Activated T-helper 17 cell treated with anti-CD3 and anti-CD28 coated beads, Interleukin-2, amount 50 U/mL, for 72 hours (primary cell): ENCODE measurements at regions not wholly inside any gene's neighbourhood (a gene's known extent, or its start where the extent isn't known, plus 50 kb on each side); places are given as distances from the start of the nearest gene placed in this dataset.
"Not testable (repeated sequence)": the region's sequence is repeated elsewhere in the genome, so short reads cannot be mapped to it uniquely, and the experiment has no call there.

Experiments
- ATAC-seq: fragments of 150-1000 bp; cut with Tn5 transposase; replicated peaks from 2 replicates; pipeline ENCODE4 v1.10.0; 2021; ENCODE audit warnings: mild to moderate bottlenecking, moderate library complexity
- H3K27ac Mint-ChIP-seq: one replicate; pipeline ENCODE4 v1.8.0; 2022; ENCODE audit warnings: mixed read lengths
- H3K27me3 Mint-ChIP-seq: one replicate; pipeline ENCODE4 v1.8.0; 2022; ENCODE audit warnings: mixed read lengths
- H3K36me3 Mint-ChIP-seq: one replicate; pipeline ENCODE4 v1.8.0; 2022; ENCODE audit warnings: low read depth, mild to moderate bottlenecking, mixed read lengths
- H3K4me1 Mint-ChIP-seq: one replicate; pipeline ENCODE4 v1.8.0; 2022; ENCODE audit warnings: mixed read lengths
- H3K4me3 Mint-ChIP-seq: one replicate; pipeline ENCODE4 v1.8.0; 2022; ENCODE audit warnings: mild to moderate bottlenecking, mixed read lengths
- H3K9me3 Mint-ChIP-seq: one replicate; pipeline ENCODE4 v1.8.0; 2022; ENCODE audit warnings: mixed read lengths

GRCh38 chr18:66873899-66874298, 270.0 kb upstream of the CDH19 start:
- H3K4me3 Mint-ChIP-seq, result no peak overlapping the region
- no peak overlapping the region for H3K27ac Mint-ChIP-seq
- no peaks in the 10 kb centered on the region for H3K4me1 Mint-ChIP-seq
- H3K27me3 Mint-ChIP-seq, result no peaks in the 10 kb centered on the region
- ATAC-seq, result no peak
- no peaks in the 10 kb centered on the region for H3K9me3 Mint-ChIP-seq
- no peaks in the 10 kb centered on the region for H3K36me3 Mint-ChIP-seq

GRCh38 chr18:66872277-66872676, 268.4 kb upstream of the CDH19 start:
- Mint-ChIP-seq H3K27ac (no peak overlapping the region), H3K4me1 (no peaks in the 10 kb centered on the region), H3K4me3 (no peak overlapping the region), H3K9me3 (no peaks in the 10 kb centered on the region), H3K27me3 (no peaks in the 10 kb centered on the region), H3K36me3 (no peaks in the 10 kb centered on the region)
- no peak for ATAC-seq

- Mint-ChIP-seq H3K4me3 (no peak overlapping the region), H3K27ac (no peak overlapping the region), H3K9me3 (no peaks in the 10 kb centered on the region), H3K4me1 (no peaks in the 10 kb centered on the region), H3K36me3 (no peaks in the 10 kb centered on the region), H3K27me3 (no peaks in the 10 kb centered on the region)
- ATAC-seq, result no peak
Observed at GRCh38 chr18:66867653-66868052, 263.8 kb upstream of the CDH19 start.

- H3K9me3 Mint-ChIP-seq, H3K4me3 Mint-ChIP-seq, H3K4me1 Mint-ChIP-seq, H3K36me3 Mint-ChIP-seq, H3K27me3 Mint-ChIP-seq, ATAC-seq, H3K27ac Mint-ChIP-seq: not testable (repeated sequence)
Observed at GRCh38 chr18:66866427-66866940, 262.6 kb upstream of the CDH19 start.

- Mint-ChIP-seq H3K4me3 (no peak overlapping the region), H3K27ac (no peak overlapping the region), H3K4me1 (no peaks in the 10 kb centered on the region), H3K36me3 (no peaks in the 10 kb centered on the region), H3K27me3 (no peaks in the 10 kb centered on the region), H3K9me3 (peaks cover 4% of the 10 kb centered on the region)
- no peak for ATAC-seq
Observed at GRCh38 chr18:66838340-66838987, 234.6 kb upstream of the CDH19 start.

- no peaks in the 10 kb centered on the region for H3K27me3 Mint-ChIP-seq
- no peaks in the 10 kb centered on the region for H3K9me3 Mint-ChIP-seq
- H3K4me3 Mint-ChIP-seq, result no peak overlapping the region
- no peaks in the 10 kb centered on the region for H3K36me3 Mint-ChIP-seq
- ATAC-seq, result no peak
- H3K4me1 Mint-ChIP-seq, result no peaks in the 10 kb centered on the region
- H3K27ac Mint-ChIP-seq, result no peak overlapping the region
Observed at GRCh38 chr18:66833646-66834045, 229.8 kb upstream of the CDH19 start.

- Mint-ChIP-seq H3K27me3 (no peaks in the 10 kb centered on the region), H3K27ac (no peak overlapping the region), H3K4me1 (no peaks in the 10 kb centered on the region), H3K9me3 (peaks cover 4% of the 10 kb centered on the region), H3K4me3 (no peak overlapping the region), H3K36me3 (no peaks in the 10 kb centered on the region)
- no peak for ATAC-seq
Observed at GRCh38 chr18:66826211-66826610, 222.3 kb upstream of the CDH19 start.

GRCh38 chr18:66825347-66825746, 221.5 kb upstream of the CDH19 start:
- ATAC-seq, result no peak
- Mint-ChIP-seq H3K27ac (no peak overlapping the region), H3K36me3 (no peaks in the 10 kb centered on the region), H3K4me3 (no peak overlapping the region), H3K27me3 (no peaks in the 10 kb centered on the region), H3K4me1 (no peaks in the 10 kb centered on the region), H3K9me3 (peaks cover 4% of the 10 kb centered on the region)

GRCh38 chr18:66819235-66819634, 215.3 kb upstream of the CDH19 start:
- no peak for ATAC-seq
- H3K36me3 Mint-ChIP-seq, result no peaks in the 10 kb centered on the region
- no peak overlapping the region for H3K27ac Mint-ChIP-seq
- H3K27me3 Mint-ChIP-seq, result no peaks in the 10 kb centered on the region
- no peaks in the 10 kb centered on the region for H3K4me1 Mint-ChIP-seq
- H3K9me3 Mint-ChIP-seq, result peaks cover 8% of the 10 kb centered on the region
- no peak overlapping the region for H3K4me3 Mint-ChIP-seq

GRCh38 chr18:66813138-66813537, 209.2 kb upstream of the CDH19 start:
- H3K4me3 Mint-ChIP-seq, result no peak overlapping the region

GRCh38 chr18:66795051-66795450, 191.2 kb upstream of the CDH19 start:
- Mint-ChIP-seq H3K4me1 (no peaks in the 10 kb centered on the region), H3K27me3 (no peaks in the 10 kb centered on the region), H3K36me3 (no peaks in the 10 kb centered on the region), H3K4me3 (no peak overlapping the region), H3K9me3 (no peaks in the 10 kb centered on the region), H3K27ac (no peak overlapping the region)
- no peak for ATAC-seq

More at GRCh38 chr18:66813138-66813537, 209.2 kb upstream of the CDH19 start:
- no peak overlapping the region for H3K27ac Mint-ChIP-seq
- H3K9me3 Mint-ChIP-seq, result peaks cover 8% of the 10 kb centered on the region
- no peaks in the 10 kb centered on the region for H3K27me3 Mint-ChIP-seq
- H3K36me3 Mint-ChIP-seq, result no peaks in the 10 kb centered on the region
- H3K4me1 Mint-ChIP-seq, result no peaks in the 10 kb centered on the region
- no peak for ATAC-seq

- Mint-ChIP-seq H3K4me3 (no peak overlapping the region), H3K4me1 (no peaks in the 10 kb centered on the region), H3K9me3 (no peaks in the 10 kb centered on the region), H3K27me3 (no peaks in the 10 kb centered on the region), H3K27ac (no peak overlapping the region), H3K36me3 (no peaks in the 10 kb centered on the region)
- no peak for ATAC-seq
Observed at GRCh38 chr18:66792466-66792865, 188.6 kb upstream of the CDH19 start.

- H3K27me3 Mint-ChIP-seq, result no peaks in the 10 kb centered on the region
- H3K4me1 Mint-ChIP-seq, result no peaks in the 10 kb centered on the region
- no peaks in the 10 kb centered on the region for H3K36me3 Mint-ChIP-seq
- ATAC-seq, result no peak
- H3K27ac Mint-ChIP-seq, result no peak overlapping the region
- H3K4me3 Mint-ChIP-seq, result no peak overlapping the region
- peaks cover 7% of the 10 kb centered on the region for H3K9me3 Mint-ChIP-seq
Observed at GRCh38 chr18:66780609-66781008, 176.7 kb upstream of the CDH19 start.

GRCh38 chr18:66778048-66778447, 174.2 kb upstream of the CDH19 start:
- Mint-ChIP-seq H3K4me1 (no peaks in the 10 kb centered on the region), H3K4me3 (no peak overlapping the region), H3K27ac (no peak overlapping the region), H3K27me3 (no peaks in the 10 kb centered on the region), H3K36me3 (no peaks in the 10 kb centered on the region), H3K9me3 (peaks cover 7% of the 10 kb centered on the region)
- ATAC-seq, result no peak

- Mint-ChIP-seq H3K27ac (no peak overlapping the region), H3K27me3 (no peaks in the 10 kb centered on the region)
- no peak for ATAC-seq
Observed at GRCh38 chr18:66769375-66769774, 165.5 kb upstream of the CDH19 start.

GRCh38 chr18:66764230-66764629, 160.3 kb upstream of the CDH19 start:
- Mint-ChIP-seq H3K4me3 (no peak overlapping the region), H3K9me3 (no peaks in the 10 kb centered on the region), H3K27me3 (no peaks in the 10 kb centered on the region), H3K27ac (no peak overlapping the region), H3K36me3 (no peaks in the 10 kb centered on the region), H3K4me1 (no peaks in the 10 kb centered on the region)
- ATAC-seq, result no peak

More at GRCh38 chr18:66769375-66769774, 165.5 kb upstream of the CDH19 start:
- no peaks in the 10 kb centered on the region for H3K9me3 Mint-ChIP-seq
- no peak overlapping the region for H3K4me3 Mint-ChIP-seq
- no peaks in the 10 kb centered on the region for H3K4me1 Mint-ChIP-seq
- H3K36me3 Mint-ChIP-seq, result no peaks in the 10 kb centered on the region
